ENCODE measurements at regions not wholly inside any gene's neighbourhood (a gene's known extent, or its start where the extent isn't known, plus 50 kb on each side); places are given as distances from the start of the nearest gene placed in this dataset.

DNA sequence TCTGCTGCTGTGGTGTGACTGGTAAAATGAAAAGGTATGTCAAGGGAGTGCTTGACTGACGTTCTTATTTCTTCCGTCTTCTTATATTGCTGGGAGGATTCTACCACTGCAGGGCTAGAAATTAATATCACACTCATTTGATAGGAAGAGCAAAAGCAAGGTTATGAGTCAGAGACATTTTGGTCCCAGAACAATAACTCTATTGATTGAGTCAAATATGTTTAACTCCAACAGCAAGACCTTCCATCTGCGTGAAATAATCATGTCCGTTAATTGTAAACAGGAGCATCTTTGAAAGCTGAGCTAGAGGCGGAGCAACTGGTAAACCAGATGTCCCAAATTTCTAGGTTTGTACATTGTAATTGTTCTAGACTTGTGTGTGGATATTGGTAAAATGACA, 1293.6 kb downstream of the AACS start:
- TF ChIP-seq, protein P1, sequence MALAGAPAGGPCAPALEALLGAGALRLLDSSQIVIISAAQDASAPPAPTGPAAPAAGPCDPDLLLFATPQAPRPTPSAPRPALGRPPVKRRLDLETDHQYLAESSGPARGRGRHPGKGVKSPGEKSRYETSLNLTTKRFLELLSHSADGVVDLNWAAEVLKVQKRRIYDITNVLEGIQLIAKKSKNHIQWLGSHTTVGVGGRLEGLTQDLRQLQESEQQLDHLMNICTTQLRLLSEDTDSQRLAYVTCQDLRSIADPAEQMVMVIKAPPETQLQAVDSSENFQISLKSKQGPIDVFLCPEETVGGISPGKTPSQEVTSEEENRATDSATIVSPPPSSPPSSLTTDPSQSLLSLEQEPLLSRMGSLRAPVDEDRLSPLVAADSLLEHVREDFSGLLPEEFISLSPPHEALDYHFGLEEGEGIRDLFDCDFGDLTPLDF (CRISPR knock-in tag; IDR thresholded peaks at IDR 0.05): no peak
- TF ChIP-seq CBFB (CRISPR knock-in tag; IDR thresholded peaks at IDR 0.05; ENCODE audit: low read depth): no peak
- TF ChIP-seq, protein P2, sequence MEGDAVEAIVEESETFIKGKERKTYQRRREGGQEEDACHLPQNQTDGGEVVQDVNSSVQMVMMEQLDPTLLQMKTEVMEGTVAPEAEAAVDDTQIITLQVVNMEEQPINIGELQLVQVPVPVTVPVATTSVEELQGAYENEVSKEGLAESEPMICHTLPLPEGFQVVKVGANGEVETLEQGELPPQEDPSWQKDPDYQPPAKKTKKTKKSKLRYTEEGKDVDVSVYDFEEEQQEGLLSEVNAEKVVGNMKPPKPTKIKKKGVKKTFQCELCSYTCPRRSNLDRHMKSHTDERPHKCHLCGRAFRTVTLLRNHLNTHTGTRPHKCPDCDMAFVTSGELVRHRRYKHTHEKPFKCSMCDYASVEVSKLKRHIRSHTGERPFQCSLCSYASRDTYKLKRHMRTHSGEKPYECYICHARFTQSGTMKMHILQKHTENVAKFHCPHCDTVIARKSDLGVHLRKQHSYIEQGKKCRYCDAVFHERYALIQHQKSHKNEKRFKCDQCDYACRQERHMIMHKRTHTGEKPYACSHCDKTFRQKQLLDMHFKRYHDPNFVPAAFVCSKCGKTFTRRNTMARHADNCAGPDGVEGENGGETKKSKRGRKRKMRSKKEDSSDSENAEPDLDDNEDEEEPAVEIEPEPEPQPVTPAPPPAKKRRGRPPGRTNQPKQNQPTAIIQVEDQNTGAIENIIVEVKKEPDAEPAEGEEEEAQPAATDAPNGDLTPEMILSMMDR (IDR thresholded peaks at IDR 0.05): no peak
- TF ChIP-seq, protein P3, sequence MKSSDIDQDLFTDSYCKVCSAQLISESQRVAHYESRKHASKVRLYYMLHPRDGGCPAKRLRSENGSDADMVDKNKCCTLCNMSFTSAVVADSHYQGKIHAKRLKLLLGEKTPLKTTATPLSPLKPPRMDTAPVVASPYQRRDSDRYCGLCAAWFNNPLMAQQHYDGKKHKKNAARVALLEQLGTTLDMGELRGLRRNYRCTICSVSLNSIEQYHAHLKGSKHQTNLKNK (CRISPR knock-in tag; IDR thresholded peaks at IDR 0.05): no peak
